Retina (tissue), 1 donor: ENCODE measurements at regions not wholly inside any gene's neighbourhood (a gene's known extent, or its start where the extent isn't known, plus 50 kb on each side); places are given as distances from the start of the nearest gene placed in this dataset.
"Not testable (repeated sequence)": the region's sequence is repeated elsewhere in the genome, so short reads cannot be mapped to it uniquely, and the experiment has no call there.

Experiments
- DNase-seq: peaks from one replicate; pipeline ENCODE4 v3.0.0-alpha.2; 2016

- DNase-seq = no peak
These were observed 599.1 kb upstream of the GRIA3 start for GRCh38 chrX:122584981-122585380.

GRCh38 chrX:122586831-122587230 lies 597.2 kb upstream of the GRIA3 start:
- DNase-seq = no peak

GRCh38 chrX:122591546-122591945 lies 592.5 kb upstream of the GRIA3 start:
- no peak for DNase-seq

GRCh38 chrX:122596998-122597397 lies 587.1 kb upstream of the GRIA3 start:
- no peak for DNase-seq

GRCh38 chrX:122622795-122623194 lies 561.3 kb upstream of the GRIA3 start:
- no peak for DNase-seq

GRCh38 chrX:122625239-122625638 lies 558.8 kb upstream of the GRIA3 start:
- no peak for DNase-seq

GRCh38 chrX:122625821-122626220 lies 558.3 kb upstream of the GRIA3 start:
- no peak for DNase-seq

GRCh38 chrX:122626871-122627270 lies 557.2 kb upstream of the GRIA3 start:
- no peak for DNase-seq

GRCh38 chrX:122641136-122641535 lies 542.9 kb upstream of the GRIA3 start:
- DNase-seq = no peak

- no peak for DNase-seq
These were observed 542.3 kb upstream of the GRIA3 start for GRCh38 chrX:122641826-122642225.

- DNase-seq = not testable (repeated sequence)
These were observed 528.8 kb upstream of the GRIA3 start for GRCh38 chrX:122655256-122655655.

GRCh38 chrX:122666601-122667000 lies 517.5 kb upstream of the GRIA3 start:
- DNase-seq = no peak

- peak; percentile 10 for DNase-seq
These were observed 516.4 kb upstream of the GRIA3 start for GRCh38 chrX:122667667-122668066.

- no peak for DNase-seq
These were observed 480.3 kb upstream of the GRIA3 start for GRCh38 chrX:122703762-122704161.

GRCh38 chrX:122739770-122740169 lies 444.3 kb upstream of the GRIA3 start:
- DNase-seq = no peak

- DNase-seq = no peak
These were observed 413.5 kb upstream of the GRIA3 start for GRCh38 chrX:122770581-122770980.

- no peak for DNase-seq
These were observed 412.1 kb upstream of the GRIA3 start for GRCh38 chrX:122771933-122772332.

- no peak for DNase-seq
These were observed 406.3 kb upstream of the GRIA3 start for GRCh38 chrX:122777766-122778165.

- no peak for DNase-seq
These were observed 400.2 kb upstream of the GRIA3 start for GRCh38 chrX:122783918-122784317.

- no peak for DNase-seq
These were observed 396.8 kb upstream of the GRIA3 start for GRCh38 chrX:122787231-122787630.

- DNase-seq = no peak
These were observed 395.9 kb upstream of the GRIA3 start for GRCh38 chrX:122788216-122788615.

- DNase-seq = no peak
These were observed 393.5 kb upstream of the GRIA3 start for GRCh38 chrX:122790376-122791095.

- no peak for DNase-seq
These were observed 370.2 kb upstream of the GRIA3 start for GRCh38 chrX:122813876-122814275.

GRCh38 chrX:122816288-122816687 lies 367.8 kb upstream of the GRIA3 start:
- DNase-seq = no peak

GRCh38 chrX:122817321-122817955 lies 366.6 kb upstream of the GRIA3 start:
- DNase-seq = no peak
